HepG2 (cell line): ENCODE measurements at regions not wholly inside any gene's neighbourhood (a gene's known extent, or its start where the extent isn't known, plus 50 kb on each side); places are given as distances from the start of the nearest gene placed in this dataset.

Source experiments
- ATAC-seq: fragments of 200-7000 bp; cut with Tn5 transposase; 3 replicates; pipeline ENCODE4 v1.9.1; 2020; ENCODE audit warnings: mild to moderate bottlenecking, moderate library complexity
- BruUV-seq: library from RNA; stranded (reverse); fragments of 400-500 nt; replicated peaks from 2 replicates; lab custom pipeline; 2021; lab: Mats Ljungman, UMichigan
- CTCF ChIA-PET: fragments of 300-600 bp; formaldehyde crosslinking; extraction: SDS; loops from one replicate; lab custom pipeline; 2021; ENCODE audit warnings: low total read pairs, inconsistent platforms, low intra/inter-chr PET ratio; lab: Yijun Ruan, JAX
- POLR2A ChIA-PET: fragments of 350-600 bp; sonication (Branson Sonifier 250); formaldehyde crosslinking; loops from one replicate; lab custom pipeline; 2020; ENCODE audit warnings: antibody characterized with exemption, inconsistent platforms; lab: Yijun Ruan, JAX
- DNase-seq: peaks from one replicate; pipeline ENCODE4 v3.0.0-alpha.2; 2015; ENCODE audit warnings: low spot score
- FAIRE-seq: peaks from 3 replicates; lab custom pipeline; 2011; peaks lifted over from hg19 to GRCh38; lab: Jason Lieb, UNC
- H2AFZ ChIP-seq: one replicate; pipeline ENCODE4 v1.6.1; 2011; ENCODE audit warnings: low read length, inconsistent platforms
- H3K27ac ChIP-seq: fragments of 300-600 bp; 3 replicates; pipeline ENCODE4 v1.8.0; 2011; ENCODE audit warnings: mixed run types, mild to moderate bottlenecking, mixed read lengths, low read length, inconsistent platforms; ENCODE audit not compliant: insufficient read depth; ENCODE audit errors: extremely low read length
- H3K27me3 ChIP-seq, 2 experiments: fragments of 200-600 bp in 1 of 2; 2 replicates in 1 of 2; 3 replicates in 1 of 2; pipeline versions ENCODE4 v1.6.0 to v1.8.0; 2011; ENCODE audit warnings: low read length in 2 of 2, mild to moderate bottlenecking in 2 of 2, moderate library complexity in 2 of 2, inconsistent platforms in 1 of 2; ENCODE audit not compliant: insufficient read depth in 2 of 2, control insufficient read depth in 1 of 2
- H3K36me3 ChIP-seq, 2 experiments: fragments of 200-600 bp in 1 of 2; replicated peaks in 1 of 2; 2 replicates in 1 of 2; 3 replicates in 1 of 2; pipeline versions ENCODE4 v1.5.1 to v1.8.0; 2011; ENCODE audit warnings: low read length in 2 of 2, inconsistent platforms in 1 of 2; ENCODE audit not compliant: insufficient read depth in 2 of 2, control insufficient read depth in 1 of 2
- H3K4me1 ChIP-seq: 2 replicates; pipeline ENCODE4 v1.5.1; 2012; ENCODE audit warnings: low read length, inconsistent platforms; ENCODE audit not compliant: insufficient read depth
- H3K4me2 ChIP-seq: 2 replicates; pipeline ENCODE4 v1.6.0; 2011; ENCODE audit warnings: low read depth, low read length, inconsistent platforms
- H3K4me3 ChIP-seq, 3 experiments: fragments of 200-600 bp in 1 of 3; sonication (generic), shearing (Covaris generic) in 1 of 3; replicated peaks in 1 of 3; 2 replicates each; pipeline ENCODE4 v1.5.1; 2011 to 2016; ENCODE audit warnings: low read length in 3 of 3, inconsistent platforms in 2 of 3, low read depth in 2 of 3, mild to moderate bottlenecking in 2 of 3, control low read depth in 1 of 3, mixed read lengths in 1 of 3; ENCODE audit not compliant: insufficient read depth in 1 of 3
- H3K79me2 ChIP-seq: one replicate; pipeline ENCODE4 v1.6.1; 2011; ENCODE audit warnings: low read length, inconsistent platforms; ENCODE audit not compliant: insufficient read depth
- H3K9ac ChIP-seq: 2 replicates; pipeline ENCODE4 v1.6.0; 2011; ENCODE audit warnings: mild to moderate bottlenecking, low read depth, low read length, inconsistent platforms; ENCODE audit not compliant: insufficient read depth
- H3K9me3 ChIP-seq: 2 replicates; pipeline ENCODE4 v1.5.1; 2012; ENCODE audit warnings: mild to moderate bottlenecking, low read length
- H4K20me1 ChIP-seq: 2 replicates; pipeline ENCODE4 v1.6.0; 2011; ENCODE audit warnings: inconsistent platforms, mild to moderate bottlenecking, low read length, moderate library complexity; ENCODE audit not compliant: insufficient read depth
- KAT8 ChIP-seq: IDR thresholded peaks from 2 replicates; pipeline ENCODE4 v1.6.1; 2016; ENCODE audit warnings: missing genetic modification reagents, missing compliant biosample characterization
- MAFF ChIP-seq: IDR thresholded peaks from 2 replicates; pipeline ENCODE4 v1.6.1; 2011; ENCODE audit warnings: low read depth, low read length, improper control_type of control experiment
- MAFK ChIP-seq, 2 experiments: IDR thresholded peaks in 1 of 2; conservative IDR thresholded peaks in 1 of 2; 2 replicates each; pipeline ENCODE4 v1.6.1; 2011; ENCODE audit warnings: improper control_type of control experiment in 2 of 2, low read length in 2 of 2
- SMAD9 ChIP-seq: sonication (generic); formaldehyde crosslinking; IDR thresholded peaks from 2 replicates; pipeline ENCODE4 v1.5.1; 2020; ENCODE audit warnings: mild to moderate bottlenecking, missing genetic modification reagents
- TOE1 ChIP-seq: sonication (generic); formaldehyde crosslinking; IDR thresholded peaks from 2 replicates; pipeline ENCODE4 v1.4.0; 2020; ENCODE audit warnings: mild to moderate bottlenecking, missing genetic modification reagents
- ZNF33B ChIP-seq: sonication (generic); formaldehyde crosslinking; IDR thresholded peaks from 2 replicates; pipeline ENCODE4 v1.5.1; 2020; ENCODE audit warnings: mild to moderate bottlenecking, missing genetic modification reagents
- WGBS: methylation state at CpG from one replicate; pipeline ENCODE4 v1.1.6; 2017; ENCODE audit warnings: low lambda C conversion rate; 5-methylcytosine and 5-hydroxymethylcytosine counted together
- in situ Hi-C: cut with HindIII; loops from 2 replicates; pipeline ENCODE4 v1.10.0; 2017; ENCODE audit warnings: low pct_unique_long_range_greater_than_20kb; ENCODE audit not compliant: extremely low pct_ligation_motif_present
- intact Hi-C: fragments of 100-400 bp; cut with micrococcal nuclease; formaldehyde crosslinking; loops from one replicate; pipeline ENCODE4 v1.10.0; 2022; ENCODE audit not compliant: unreplicated experiment
- TF ChIP-seq, protein P1 (sequence below): sonication (generic); formaldehyde crosslinking; IDR thresholded peaks from 2 replicates; pipeline ENCODE4 v1.4.0; 2020; ENCODE audit warnings: missing genetic modification reagents
- TF ChIP-seq, protein P2 (sequence below): sonication (generic); formaldehyde crosslinking; IDR thresholded peaks from one replicate; pipeline ENCODE4 v1.5.1; 2020; ENCODE audit warnings: mild to moderate bottlenecking, missing genetic modification reagents; ENCODE audit errors: not compliant biosample characterization

DNA sequence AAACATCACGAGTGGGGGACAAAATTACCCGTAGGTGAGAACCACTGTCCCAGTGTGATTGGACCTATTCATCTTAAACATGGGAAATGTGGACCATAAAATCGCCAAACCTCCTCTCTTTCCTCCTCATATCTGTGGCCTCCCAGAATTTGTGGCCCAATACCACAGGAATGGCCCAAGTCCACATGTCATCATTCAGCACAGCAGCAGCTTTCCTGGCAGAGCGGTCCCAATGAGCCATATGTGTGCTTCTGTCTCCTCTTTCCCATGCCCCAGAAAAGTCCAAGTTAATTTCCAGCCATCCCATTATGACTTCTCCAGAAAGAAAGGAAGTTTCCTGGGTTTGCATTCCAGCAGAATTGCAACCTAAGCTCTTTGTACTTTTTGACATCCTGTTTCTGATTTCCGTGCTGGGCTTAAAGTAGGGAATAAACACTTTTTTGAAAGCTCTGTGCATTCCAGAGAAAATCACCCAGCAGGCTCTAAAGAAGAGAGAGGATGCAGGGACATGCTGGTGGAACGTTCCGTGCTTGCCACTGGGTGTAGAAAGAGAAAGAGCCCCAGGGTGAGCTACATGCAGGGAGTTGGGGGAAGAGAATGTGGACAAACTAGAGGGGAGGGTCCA, 259.4 kb upstream of the PROK2 start:
- Histone ChIP-seq H3K36me3 (no peaks in the 10 kb centered on the region), H3K4me3 (no peak overlapping the region), H3K4me2 (no peak overlapping the region), H3K4me1 (no peaks in the 10 kb centered on the region), H4K20me1 (no peaks in the 10 kb centered on the region), H3K27ac (no peak overlapping the region), H3K9ac (no peak overlapping the region), H3K79me2 (no peaks in the 10 kb centered on the region), H3K9me3 (no peaks in the 10 kb centered on the region), H3K27me3 (no peaks in the 10 kb centered on the region), H2AFZ (no peak overlapping the region)
- ATAC-seq (no peak), FAIRE-seq (no peak), DNase-seq (no peak)
- in situ Hi-C loops (no loop called here), intact Hi-C loops (no loop called here)
- ChIA-PET POLR2A (no interaction called here), CTCF (no interaction called here)
- no TSS peak for BruUV-seq
- WGBS, result 32% methylated on average over 7 of the region's 7 CpGs
- TF ChIP-seq MAFF (peak; percentile 32; the same call in 1 of the 2 replicates), KAT8 (CRISPR knock-in tag) (no peak), MAFK (conservative IDR thresholded peaks at IDR 0.05 in 1 of 2, IDR thresholded peaks at IDR 0.05 in 1 of 2; ENCODE audit: low read length in 2 of 2) (peak in 1 of 2 experiments; percentile 52; a peak in 2 of 4 replicates), TOE1 (CRISPR knock-in tag) (no peak), SMAD9 (CRISPR knock-in tag) (no peak), ZNF33B (CRISPR knock-in tag) (no peak)
- TF ChIP-seq, protein P1, sequence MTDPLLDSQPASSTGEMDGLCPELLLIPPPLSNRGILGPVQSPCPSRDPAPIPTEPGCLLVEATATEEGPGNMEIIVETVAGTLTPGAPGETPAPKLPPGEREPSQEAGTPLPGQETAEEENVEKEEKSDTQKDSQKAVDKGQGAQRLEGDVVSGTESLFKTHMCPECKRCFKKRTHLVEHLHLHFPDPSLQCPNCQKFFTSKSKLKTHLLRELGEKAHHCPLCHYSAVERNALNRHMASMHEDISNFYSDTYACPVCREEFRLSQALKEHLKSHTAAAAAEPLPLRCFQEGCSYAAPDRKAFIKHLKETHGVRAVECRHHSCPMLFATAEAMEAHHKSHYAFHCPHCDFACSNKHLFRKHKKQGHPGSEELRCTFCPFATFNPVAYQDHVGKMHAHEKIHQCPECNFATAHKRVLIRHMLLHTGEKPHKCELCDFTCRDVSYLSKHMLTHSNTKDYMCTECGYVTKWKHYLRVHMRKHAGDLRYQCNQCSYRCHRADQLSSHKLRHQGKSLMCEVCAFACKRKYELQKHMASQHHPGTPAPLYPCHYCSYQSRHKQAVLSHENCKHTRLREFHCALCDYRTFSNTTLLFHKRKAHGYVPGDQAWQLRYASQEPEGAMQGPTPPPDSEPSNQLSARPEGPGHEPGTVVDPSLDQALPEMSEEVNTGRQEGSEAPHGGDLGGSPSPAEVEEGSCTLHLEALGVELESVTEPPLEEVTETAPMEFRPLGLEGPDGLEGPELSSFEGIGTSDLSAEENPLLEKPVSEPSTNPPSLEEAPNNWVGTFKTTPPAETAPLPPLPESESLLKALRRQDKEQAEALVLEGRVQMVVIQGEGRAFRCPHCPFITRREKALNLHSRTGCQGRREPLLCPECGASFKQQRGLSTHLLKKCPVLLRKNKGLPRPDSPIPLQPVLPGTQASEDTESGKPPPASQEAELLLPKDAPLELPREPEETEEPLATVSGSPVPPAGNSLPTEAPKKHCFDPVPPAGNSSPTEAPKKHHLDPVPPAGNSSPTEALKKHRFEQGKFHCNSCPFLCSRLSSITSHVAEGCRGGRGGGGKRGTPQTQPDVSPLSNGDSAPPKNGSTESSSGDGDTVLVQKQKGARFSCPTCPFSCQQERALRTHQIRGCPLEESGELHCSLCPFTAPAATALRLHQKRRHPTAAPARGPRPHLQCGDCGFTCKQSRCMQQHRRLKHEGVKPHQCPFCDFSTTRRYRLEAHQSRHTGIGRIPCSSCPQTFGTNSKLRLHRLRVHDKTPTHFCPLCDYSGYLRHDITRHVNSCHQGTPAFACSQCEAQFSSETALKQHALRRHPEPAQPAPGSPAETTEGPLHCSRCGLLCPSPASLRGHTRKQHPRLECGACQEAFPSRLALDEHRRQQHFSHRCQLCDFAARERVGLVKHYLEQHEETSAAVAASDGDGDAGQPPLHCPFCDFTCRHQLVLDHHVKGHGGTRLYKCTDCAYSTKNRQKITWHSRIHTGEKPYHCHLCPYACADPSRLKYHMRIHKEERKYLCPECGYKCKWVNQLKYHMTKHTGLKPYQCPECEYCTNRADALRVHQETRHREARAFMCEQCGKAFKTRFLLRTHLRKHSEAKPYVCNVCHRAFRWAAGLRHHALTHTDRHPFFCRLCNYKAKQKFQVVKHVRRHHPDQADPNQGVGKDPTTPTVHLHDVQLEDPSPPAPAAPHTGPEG (CRISPR knock-in tag), result no peak
- TF ChIP-seq, protein P2, sequence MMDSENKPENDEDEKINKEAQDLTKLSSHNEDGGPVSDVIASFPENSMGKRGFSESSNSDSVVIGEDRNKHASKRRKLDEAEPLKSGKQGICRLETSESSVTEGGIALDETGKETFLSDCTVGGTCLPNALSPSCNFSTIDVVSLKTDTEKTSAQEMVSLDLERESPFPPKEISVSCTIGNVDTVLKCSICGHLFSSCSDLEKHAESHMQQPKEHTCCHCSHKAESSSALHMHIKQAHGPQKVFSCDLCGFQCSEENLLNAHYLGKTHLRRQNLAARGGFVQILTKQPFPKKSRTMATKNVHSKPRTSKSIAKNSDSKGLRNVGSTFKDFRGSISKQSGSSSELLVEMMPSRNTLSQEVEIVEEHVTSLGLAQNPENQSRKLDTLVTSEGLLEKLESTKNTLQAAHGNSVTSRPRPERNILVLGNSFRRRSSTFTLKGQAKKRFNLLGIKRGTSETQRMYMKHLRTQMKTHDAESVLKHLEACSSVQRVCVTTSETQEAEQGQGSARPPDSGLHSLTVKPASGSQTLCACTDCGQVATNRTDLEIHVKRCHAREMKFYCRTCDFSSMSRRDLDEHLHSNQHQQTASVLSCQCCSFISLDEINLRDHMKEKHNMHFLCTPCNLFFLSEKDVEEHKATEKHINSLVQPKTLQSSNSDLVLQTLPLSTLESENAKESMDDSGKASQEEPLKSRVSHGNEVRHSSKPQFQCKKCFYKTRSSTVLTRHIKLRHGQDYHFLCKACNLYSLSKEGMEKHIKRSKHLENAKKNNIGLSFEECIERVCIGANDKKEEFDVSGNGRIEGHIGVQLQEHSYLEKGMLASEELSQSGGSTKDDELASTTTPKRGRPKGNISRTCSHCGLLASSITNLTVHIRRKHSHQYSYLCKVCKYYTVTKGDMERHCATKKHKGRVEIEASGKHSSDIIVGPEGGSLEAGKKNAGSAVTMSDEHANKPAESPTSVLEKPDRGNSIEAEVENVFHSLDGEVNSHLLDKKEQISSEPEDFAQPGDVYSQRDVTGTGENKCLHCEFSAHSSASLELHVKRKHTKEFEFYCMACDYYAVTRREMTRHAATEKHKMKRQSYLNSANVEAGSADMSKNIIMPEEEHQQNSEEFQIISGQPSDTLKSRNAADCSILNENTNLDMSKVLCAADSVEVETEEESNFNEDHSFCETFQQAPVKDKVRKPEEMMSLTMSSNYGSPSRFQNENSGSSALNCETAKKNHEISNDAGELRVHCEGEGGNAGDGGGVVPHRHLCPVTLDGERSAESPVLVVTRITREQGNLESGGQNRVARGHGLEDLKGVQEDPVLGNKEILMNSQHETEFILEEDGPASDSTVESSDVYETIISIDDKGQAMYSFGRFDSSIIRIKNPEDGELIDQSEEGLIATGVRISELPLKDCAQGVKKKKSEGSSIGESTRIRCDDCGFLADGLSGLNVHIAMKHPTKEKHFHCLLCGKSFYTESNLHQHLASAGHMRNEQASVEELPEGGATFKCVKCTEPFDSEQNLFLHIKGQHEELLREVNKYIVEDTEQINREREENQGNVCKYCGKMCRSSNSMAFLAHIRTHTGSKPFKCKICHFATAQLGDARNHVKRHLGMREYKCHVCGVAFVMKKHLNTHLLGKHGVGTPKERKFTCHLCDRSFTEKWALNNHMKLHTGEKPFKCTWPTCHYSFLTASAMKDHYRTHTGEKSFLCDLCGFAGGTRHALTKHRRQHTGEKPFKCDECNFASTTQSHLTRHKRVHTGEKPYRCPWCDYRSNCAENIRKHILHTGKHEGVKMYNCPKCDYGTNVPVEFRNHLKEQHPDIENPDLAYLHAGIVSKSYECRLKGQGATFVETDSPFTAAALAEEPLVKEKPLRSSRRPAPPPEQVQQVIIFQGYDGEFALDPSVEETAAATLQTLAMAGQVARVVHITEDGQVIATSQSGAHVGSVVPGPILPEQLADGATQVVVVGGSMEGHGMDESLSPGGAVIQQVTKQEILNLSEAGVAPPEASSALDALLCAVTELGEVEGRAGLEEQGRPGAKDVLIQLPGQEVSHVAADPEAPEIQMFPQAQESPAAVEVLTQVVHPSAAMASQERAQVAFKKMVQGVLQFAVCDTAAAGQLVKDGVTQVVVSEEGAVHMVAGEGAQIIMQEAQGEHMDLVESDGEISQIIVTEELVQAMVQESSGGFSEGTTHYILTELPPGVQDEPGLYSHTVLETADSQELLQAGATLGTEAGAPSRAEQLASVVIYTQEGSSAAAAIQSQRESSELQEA (CRISPR knock-in tag), result no peak
